Mesenteric fat pad (tissue), 1 donor: ENCODE measurements at regions not wholly inside any gene's neighbourhood (a gene's known extent, or its start where the extent isn't known, plus 50 kb on each side); places are given as distances from the start of the nearest gene placed in this dataset.

Experiments
- DNase-seq: peaks from one replicate; pipeline ENCODE4 v3.0.0-alpha.2; 2020; ENCODE audit warnings: low spot score
- donor health status: DM: yes; HTN: yes; CAD: no.

GRCh38 chr5:175195698-175196656, 248.0 kb downstream of the DRD1 start:
- no peak for DNase-seq

DNA sequence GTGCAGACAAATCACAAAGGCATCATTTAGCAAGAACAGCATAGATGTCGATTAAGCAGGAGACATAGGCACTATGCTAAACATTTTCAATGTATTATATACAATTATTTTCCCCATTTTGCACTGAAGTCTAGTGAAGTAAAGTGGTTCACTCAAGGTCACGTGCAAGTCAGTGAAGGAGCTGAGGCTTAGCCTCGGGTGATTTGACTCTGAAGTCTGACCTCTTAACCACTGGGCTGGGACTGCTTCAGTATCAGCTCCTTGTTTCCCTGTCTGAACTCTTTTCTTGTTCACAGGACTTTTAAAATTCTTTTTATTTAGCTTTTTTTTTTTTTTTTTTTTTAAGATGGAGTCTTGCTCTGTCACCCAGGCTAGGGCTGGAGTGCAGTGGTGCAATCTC, 262.7 kb downstream of the DRD1 start:
- DNase-seq: no peak

DNA sequence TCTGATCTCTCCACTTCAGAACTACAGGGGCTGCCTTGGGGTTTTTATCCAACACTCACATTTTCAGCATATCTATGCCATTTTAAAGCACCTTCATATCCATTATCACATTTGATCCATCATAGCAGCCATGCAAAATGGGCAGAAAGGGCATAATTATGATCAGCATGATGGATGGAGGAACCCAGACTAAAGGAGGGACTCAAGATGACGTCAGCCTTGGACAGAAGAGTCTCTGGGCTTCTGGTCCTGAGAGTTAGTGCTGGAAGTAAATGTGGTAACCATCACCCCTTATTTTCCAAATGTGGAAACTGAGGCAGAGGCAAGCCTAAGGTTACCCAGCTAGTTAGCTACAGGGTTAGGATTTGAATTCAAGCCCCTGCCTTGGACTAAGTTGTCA, 273.1 kb downstream of the DRD1 start:
- DNase-seq: no peak

- DNase-seq: no peak
These were observed 275.0 kb downstream of the DRD1 start for GRCh38 chr5:175168882-175169507.

DNA sequence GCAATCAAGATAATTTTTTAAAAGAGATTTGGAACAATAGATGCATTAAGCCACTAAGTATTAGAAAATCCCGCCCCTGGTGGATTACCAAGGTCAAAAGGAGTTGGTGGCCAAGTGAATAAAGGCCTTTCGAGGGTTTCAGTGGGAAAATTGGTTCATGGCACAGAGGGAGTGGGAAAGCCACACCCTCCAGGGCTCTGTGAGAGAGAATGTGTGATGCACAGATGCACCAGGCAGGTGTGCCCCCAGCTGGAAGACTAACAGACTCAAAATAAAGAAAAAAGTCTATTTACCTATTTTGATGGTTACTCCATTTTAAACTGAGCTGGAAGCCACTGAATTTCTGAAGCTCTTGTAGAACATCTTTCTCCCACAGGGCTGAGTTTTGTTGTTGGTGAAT, 278.0 kb downstream of the DRD1 start:
- no peak for DNase-seq

GRCh38 chr5:175163586-175164275, 280.3 kb downstream of the DRD1 start:
- DNase-seq: no peak

DNA sequence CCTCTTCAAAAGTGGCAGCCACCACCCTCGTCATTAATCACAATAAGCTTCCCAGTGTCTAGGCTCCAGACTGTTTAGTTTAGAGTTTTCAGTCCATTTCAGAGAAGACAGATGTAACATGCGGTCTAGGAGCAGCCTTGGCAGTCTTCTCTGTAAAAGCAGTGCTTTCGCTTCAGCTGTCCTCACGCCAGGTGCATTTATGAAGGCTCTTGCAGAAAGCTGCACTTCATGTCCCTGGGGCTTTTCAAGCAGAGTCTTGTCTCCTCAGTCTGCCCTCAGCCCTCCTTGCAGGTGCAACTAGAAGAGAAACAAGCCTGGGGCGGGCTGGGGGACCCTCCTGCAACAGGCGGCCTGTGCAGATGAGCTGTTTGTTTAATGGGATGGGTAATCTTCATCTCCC, 281.9 kb downstream of the DRD1 start:
- DNase-seq: no peak

GRCh38 chr5:175159956-175160355, 284.0 kb downstream of the DRD1 start:
- no peak for DNase-seq

- DNase-seq: no peak
These were observed 295.3 kb downstream of the DRD1 start for GRCh38 chr5:175148636-175149172.

- DNase-seq: no peak
These were observed 297.2 kb downstream of the DRD1 start for GRCh38 chr5:175146733-175147132.

DNA sequence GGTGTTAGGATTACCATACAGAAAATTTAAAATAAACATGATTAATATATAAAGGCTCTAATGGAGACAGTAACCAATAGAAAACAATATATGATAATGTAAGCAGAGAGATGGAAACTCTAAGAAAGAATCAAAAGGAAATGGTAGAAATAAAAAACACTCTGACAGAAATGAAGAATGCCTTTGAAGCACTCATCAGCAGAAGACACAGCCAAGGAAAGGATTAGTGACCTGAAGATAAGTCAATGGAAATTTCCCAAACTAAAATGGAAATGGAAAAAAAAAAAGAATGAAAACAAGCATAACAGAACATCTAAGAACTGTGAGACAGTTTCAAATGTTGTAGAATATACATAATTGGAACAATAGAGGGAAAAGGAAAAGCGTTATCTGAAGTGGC, 302.6 kb downstream of the DRD1 start:
- DNase-seq: no peak

DNA sequence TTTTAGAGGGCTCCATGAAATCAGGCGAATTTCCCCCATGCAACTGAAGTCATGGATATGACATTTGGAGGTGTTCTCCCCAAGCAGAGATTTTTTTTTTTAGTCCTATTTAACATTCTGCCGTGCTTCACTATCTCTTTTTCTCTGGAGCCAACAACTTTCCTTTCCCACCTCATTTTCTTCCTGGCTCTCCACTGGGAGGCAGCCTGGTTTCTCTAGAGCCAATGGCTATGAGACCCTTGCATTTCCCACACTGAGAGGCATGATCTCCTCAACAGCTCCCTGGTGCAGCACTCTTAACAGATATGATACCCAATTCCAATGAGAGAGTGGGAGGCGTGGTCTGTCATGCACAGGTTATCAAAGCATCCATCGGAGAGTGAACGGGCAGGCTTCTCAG, 310.8 kb downstream of the DRD1 start:
- DNase-seq: no peak

DNA sequence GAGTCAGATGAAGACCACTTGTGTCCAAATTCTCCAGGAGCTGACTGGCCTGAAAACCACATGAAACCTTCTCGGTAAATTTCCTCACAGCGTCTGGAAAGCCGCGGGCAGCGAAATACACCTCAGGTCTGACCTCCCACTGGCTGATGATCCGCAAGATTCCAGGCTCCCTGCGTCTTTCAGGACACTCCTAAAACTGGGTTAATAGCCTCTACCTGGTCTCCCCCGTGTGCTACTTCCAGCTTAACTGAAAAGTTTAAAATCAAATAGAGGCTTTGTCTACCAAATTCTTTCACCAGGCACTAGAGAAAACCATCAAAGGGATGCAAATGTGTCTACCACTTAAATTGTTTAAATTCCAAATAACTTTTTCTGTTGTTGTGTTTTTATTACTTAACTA, 312.6 kb downstream of the DRD1 start:
- no peak for DNase-seq

DNA sequence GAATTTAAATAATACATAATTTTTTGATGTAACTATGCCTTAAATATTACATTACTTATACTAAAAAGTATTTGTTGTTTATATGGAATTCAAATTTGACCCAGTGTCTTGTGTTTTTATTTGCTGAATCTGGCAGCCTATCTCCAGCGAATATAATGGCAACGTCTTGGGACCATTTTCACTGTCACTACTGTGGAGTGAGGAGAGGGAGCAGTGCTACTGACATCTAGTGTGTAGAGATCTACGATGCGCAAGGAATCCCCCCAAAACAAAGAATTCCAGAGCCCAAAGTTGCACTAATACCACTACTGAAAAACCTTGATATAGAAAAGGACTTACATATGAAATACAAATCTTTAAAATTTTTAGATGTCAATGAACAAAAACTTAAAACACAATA, 314.4 kb downstream of the DRD1 start:
- DNase-seq: no peak

DNA sequence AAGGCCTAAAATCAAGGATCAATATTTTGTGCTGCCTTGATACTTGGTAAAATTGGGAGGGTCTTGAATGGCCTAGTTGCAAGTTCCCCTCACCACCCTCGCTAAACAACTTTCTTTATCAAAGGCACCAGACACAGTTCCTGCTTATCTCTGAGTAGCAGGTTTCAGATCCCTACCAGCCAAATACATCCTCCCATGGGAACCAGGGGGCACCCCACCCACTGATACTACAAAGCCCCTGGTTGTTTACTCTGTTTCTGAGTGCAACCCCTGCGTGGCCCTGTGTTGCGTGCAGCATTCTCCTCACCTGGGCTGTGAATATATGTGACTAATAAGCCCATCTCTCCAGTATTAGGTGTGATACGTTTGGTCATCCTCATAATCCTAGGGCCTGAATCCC, 314.9 kb downstream of the DRD1 start:
- no peak for DNase-seq

DNA sequence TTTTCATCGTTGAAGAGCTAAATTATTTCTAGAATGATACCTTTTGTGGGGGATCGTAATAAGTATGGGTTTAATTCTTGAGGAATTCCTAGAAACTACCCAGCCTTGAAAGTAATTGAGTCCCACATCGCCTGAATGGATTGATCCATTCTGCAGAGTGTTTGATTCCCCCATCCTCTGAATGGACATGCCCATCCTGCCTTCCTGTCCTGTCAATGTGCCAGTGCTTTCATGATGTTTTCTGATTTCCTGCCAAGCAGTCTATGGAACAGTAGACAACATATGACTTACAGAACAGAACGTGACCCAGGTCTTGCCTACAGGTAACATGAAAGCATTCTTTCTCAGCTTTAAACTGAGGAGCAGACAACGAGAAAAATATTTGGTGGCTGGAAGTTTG, 319.2 kb downstream of the DRD1 start:
- no peak for DNase-seq

- no peak for DNase-seq
These were observed 319.6 kb downstream of the DRD1 start for GRCh38 chr5:175124251-175124813.

DNA sequence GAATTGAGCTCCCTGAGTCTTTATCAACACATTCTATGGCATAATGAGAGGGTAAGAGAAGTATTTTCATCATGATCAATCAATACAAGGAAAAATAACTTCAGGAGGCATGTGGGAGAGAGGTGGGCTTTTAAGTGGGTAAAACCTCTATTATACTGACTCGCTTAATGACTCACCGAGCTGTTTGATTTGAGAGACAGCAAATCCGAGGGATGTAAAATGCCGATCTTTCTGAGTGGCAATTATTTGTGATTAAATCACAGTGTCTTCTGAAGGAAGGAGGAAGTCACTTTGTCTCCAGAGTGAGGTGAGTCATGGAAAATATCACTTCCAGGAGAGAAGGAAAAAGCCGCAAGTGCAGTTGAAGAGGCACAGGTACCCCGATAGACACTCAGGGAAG, 320.4 kb downstream of the DRD1 start:
- DNase-seq: no peak

DNA sequence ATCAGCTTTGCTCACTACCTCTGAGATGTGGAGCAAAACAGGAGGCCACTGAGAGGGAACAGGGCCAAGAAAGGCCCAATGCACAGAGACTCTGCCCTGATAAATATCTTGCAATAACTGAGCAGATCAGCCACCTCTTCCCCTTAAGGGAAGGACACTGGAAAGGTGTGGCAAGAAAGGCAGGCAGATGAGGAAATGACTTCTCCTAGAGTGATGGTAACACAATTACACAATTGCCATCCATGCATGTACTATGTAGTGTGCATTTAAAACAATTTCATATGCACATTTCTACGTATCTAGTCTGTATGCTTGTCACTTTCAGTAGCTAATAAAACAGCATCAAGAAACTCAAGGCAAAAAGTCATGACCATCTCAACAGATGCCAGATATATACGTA, 322.5 kb downstream of the DRD1 start:
- DNase-seq: no peak

DNA sequence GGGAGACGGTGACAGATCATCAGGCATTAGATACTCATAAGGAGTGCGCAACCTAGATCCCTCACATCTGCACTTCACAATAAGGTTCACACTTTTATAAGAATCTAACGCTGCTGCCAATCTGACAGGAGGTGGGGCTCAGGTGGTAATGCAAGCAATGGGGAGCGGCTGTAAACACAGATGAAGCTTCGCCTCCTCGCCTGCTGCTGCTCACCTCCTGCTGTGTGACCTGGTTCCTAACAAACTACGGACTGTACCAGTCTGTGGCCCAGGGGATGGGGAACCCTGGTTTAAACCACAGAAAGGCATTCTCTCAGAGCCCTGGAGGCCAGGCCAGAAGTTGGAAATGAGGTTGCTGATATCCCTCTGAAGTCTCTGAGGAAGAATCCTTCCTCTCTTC, 323.6 kb downstream of the DRD1 start:
- no peak for DNase-seq

DNA sequence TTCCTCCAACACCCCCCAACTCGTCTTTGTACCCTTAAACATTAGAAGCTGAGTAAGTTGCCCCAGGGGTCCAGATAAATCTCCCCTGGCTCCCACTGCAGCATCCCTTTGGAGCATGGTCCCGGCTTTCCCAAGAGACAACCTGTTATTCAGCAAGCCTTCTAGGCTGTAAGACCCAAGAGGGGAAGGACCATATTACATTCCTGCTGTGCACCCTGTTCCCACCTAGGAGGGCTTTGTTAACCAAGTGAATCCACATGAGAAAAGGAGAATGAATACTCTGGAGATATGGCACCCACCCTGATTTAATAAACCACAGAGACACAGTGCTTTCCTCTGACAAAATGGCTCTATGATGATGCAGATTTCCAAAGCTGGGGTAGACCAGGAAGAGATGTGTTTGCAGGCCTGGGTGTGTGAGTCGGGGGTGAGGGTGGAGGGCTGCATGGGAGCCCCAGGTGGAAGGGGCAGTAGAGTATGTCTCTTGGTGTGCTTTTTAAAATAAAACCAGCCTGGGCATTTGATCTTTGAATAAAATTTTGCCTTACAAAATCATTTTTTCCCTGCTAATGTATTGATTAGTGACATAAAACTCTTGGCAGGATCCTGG, 325.2 kb downstream of the DRD1 start:
- DNase-seq: no peak
